GM12891 (cell line): ENCODE measurements at regions not wholly inside any gene's neighbourhood (a gene's known extent, or its start where the extent isn't known, plus 50 kb on each side); places are given as distances from the start of the nearest gene placed in this dataset.

Experiments
- PAX5 ChIP-seq: IDR thresholded peaks from 2 replicates; pipeline ENCODE4 v1.6.1; 2011; ENCODE audit warnings: low read length, moderate library complexity, mild to moderate bottlenecking; ENCODE audit not compliant: insufficient read depth, severe bottlenecking
- POLR2A ChIP-seq: IDR thresholded peaks from 2 replicates; pipeline ENCODE4 v1.6.1; 2011; ENCODE audit warnings: low read depth, low read length, control low read depth
- POLR2AphosphoS5 ChIP-seq: IDR thresholded peaks from 2 replicates; pipeline ENCODE4 v1.6.1; 2011; ENCODE audit warnings: low read depth, low read length, control low read depth
- POU2F2 ChIP-seq: IDR thresholded peaks from 2 replicates; pipeline ENCODE4 v1.6.1; 2011; ENCODE audit warnings: low read depth, mild to moderate bottlenecking, control low read depth, low read length, moderate library complexity
- SPI1 ChIP-seq: IDR thresholded peaks from 2 replicates; pipeline ENCODE4 v1.6.1; 2011; ENCODE audit warnings: low read depth, low read length, control low read depth
- TAF1 ChIP-seq: IDR thresholded peaks from 2 replicates; pipeline ENCODE4 v1.6.1; 2011; ENCODE audit warnings: low read depth, low read length, control low read depth

GRCh38 chr2:188000189-188000588, 291.5 kb upstream of the GULP1 start:
- TF ChIP-seq POLR2A (no peak), POLR2AphosphoS5 (no peak), SPI1 (no peak), TAF1 (no peak), PAX5 (no peak), POU2F2 (no peak)
